WTC11 (cell line): ENCODE measurements at regions not wholly inside any gene's neighbourhood (a gene's known extent, or its start where the extent isn't known, plus 50 kb on each side); places are given as distances from the start of the nearest gene placed in this dataset.

Source experiments
- ATAC-seq: fragments of 200-7000 bp; cut with Tn5 transposase; 2 replicates; pipeline ENCODE4 v1.10.0; 2021; ENCODE audit warnings: mild to moderate bottlenecking, moderate library complexity
- CTCF ChIA-PET: fragments of 300-600 bp; sonication (Branson Sonifier 250); formaldehyde crosslinking; loops from one replicate; lab custom pipeline; 2021; ENCODE audit warnings: antibody characterized with exemption; lab: Charles Lee
- POLR2A ChIA-PET: fragments of 350-600 bp; sonication (Branson Sonifier 250); formaldehyde crosslinking; loops from one replicate; lab custom pipeline; 2021; ENCODE audit warnings: antibody characterized with exemption; lab: Charles Lee
- DNase-seq: peaks from one replicate; pipeline ENCODE4 v3.0.0; 2021; ENCODE audit warnings: low spot score
- H3K27ac Mint-ChIP-seq: 2 replicates; pipeline ENCODE4 v1.8.0; 2021; ENCODE audit warnings: mixed read lengths
- H3K27me3 Mint-ChIP-seq: 2 replicates; pipeline ENCODE4 v1.8.0; 2021; ENCODE audit warnings: low read depth, mild to moderate bottlenecking, moderate library complexity, mixed read lengths
- H3K36me3 Mint-ChIP-seq: 2 replicates; pipeline ENCODE4 v1.8.0; 2021; ENCODE audit warnings: mixed read lengths
- H3K4me1 Mint-ChIP-seq: 2 replicates; pipeline ENCODE4 v1.8.0; 2022; ENCODE audit warnings: mixed read lengths
- H3K4me3 Mint-ChIP-seq: 2 replicates; pipeline ENCODE4 v1.8.0; 2021; ENCODE audit warnings: mild to moderate bottlenecking, moderate library complexity, mixed read lengths
- H3K9me3 Mint-ChIP-seq: 2 replicates; pipeline ENCODE4 v1.8.0; 2021; ENCODE audit warnings: mixed read lengths
- CBFB ChIP-seq: sonication (generic); formaldehyde crosslinking; IDR thresholded peaks from 2 replicates; pipeline ENCODE4 v1.8.1; 2022; ENCODE audit warnings: mild to moderate bottlenecking, low read depth, missing genetic modification reagents
- ELF4 ChIP-seq: sonication (generic); formaldehyde crosslinking; IDR thresholded peaks from 2 replicates; pipeline ENCODE4 v1.8.1; 2022; ENCODE audit warnings: low read depth, mild to moderate bottlenecking, moderate library complexity, missing genetic modification reagents
- HMGA2 ChIP-seq: fragments of 250-450 bp; sonication (Bioruptor Pico); IDR thresholded peaks from 2 replicates; pipeline ENCODE4 v1.4.0; 2021; ENCODE audit warnings: mild to moderate bottlenecking, moderate library complexity
- IRF2 ChIP-seq: sonication (generic); formaldehyde crosslinking; IDR thresholded peaks from 2 replicates; pipeline ENCODE4 v1.8.0; 2022; ENCODE audit warnings: low read depth, missing genetic modification reagents, borderline replicate concordance
- JUN ChIP-seq: sonication (generic); formaldehyde crosslinking; IDR thresholded peaks from 2 replicates; pipeline ENCODE4 v1.8.0; 2023; ENCODE audit warnings: mild to moderate bottlenecking, missing genetic modification reagents
- NFATC4 ChIP-seq: fragments of 250-450 bp; sonication (Bioruptor Pico); IDR thresholded peaks from 2 replicates; pipeline ENCODE4 v1.9.0; 2021; ENCODE audit warnings: mild to moderate bottlenecking
- NFE2L1 ChIP-seq: sonication (generic); formaldehyde crosslinking; IDR thresholded peaks from 2 replicates; pipeline ENCODE4 v1.8.1; 2023; ENCODE audit warnings: missing genetic modification reagents
- OVOL2 ChIP-seq: fragments of 250-450 bp; sonication (Bioruptor Pico); IDR thresholded peaks from 2 replicates; pipeline ENCODE4 v1.9.0; 2021; ENCODE audit warnings: mild to moderate bottlenecking, borderline replicate concordance
- PRRX2 ChIP-seq: fragments of 250-450 bp; sonication (Bioruptor Pico); IDR thresholded peaks from 2 replicates; pipeline ENCODE4 v1.8.0; 2021; ENCODE audit warnings: mild to moderate bottlenecking
- SMAD4 ChIP-seq: sonication (generic); formaldehyde crosslinking; IDR thresholded peaks from 2 replicates; pipeline ENCODE4 v1.8.0; 2022; ENCODE audit warnings: mild to moderate bottlenecking, missing genetic modification reagents
- SOX15 ChIP-seq: fragments of 250-450 bp; sonication (Bioruptor Pico); IDR thresholded peaks from 2 replicates; pipeline ENCODE4 v1.9.0; 2021; ENCODE audit warnings: mild to moderate bottlenecking
- TP53 ChIP-seq: sonication (generic); formaldehyde crosslinking; IDR thresholded peaks from 2 replicates; pipeline ENCODE4 v1.8.1; 2023; ENCODE audit warnings: mild to moderate bottlenecking, missing genetic modification reagents
- ZNF317 ChIP-seq: sonication (generic); formaldehyde crosslinking; IDR thresholded peaks from 2 replicates; pipeline ENCODE4 v1.8.1; 2023; ENCODE audit warnings: low read depth, mild to moderate bottlenecking, moderate library complexity, missing genetic modification reagents, borderline replicate concordance
- ZNF423 ChIP-seq: fragments of 250-450 bp; sonication (Bioruptor Pico); IDR thresholded peaks from 2 replicates; pipeline ENCODE4 v2.1.2; 2022; ENCODE audit warnings: mild to moderate bottlenecking, moderate library complexity
- TF ChIP-seq, protein P1 (sequence below): sonication (generic); formaldehyde crosslinking; IDR thresholded peaks from 2 replicates; pipeline ENCODE4 v1.8.1; 2022; ENCODE audit warnings: low read depth, mild to moderate bottlenecking, moderate library complexity, missing genetic modification reagents, borderline replicate concordance
- TF ChIP-seq, protein P2 (sequence below): fragments of 250-450 bp; sonication (Bioruptor Pico); conservative IDR thresholded peaks from 2 replicates; pipeline ENCODE4 v1.9.0; 2021; ENCODE audit warnings: mild to moderate bottlenecking
- TF ChIP-seq, protein P3 (sequence below): fragments of 250-450 bp; sonication (Bioruptor Pico); IDR thresholded peaks from 2 replicates; pipeline ENCODE4 v1.9.0; 2021; ENCODE audit warnings: moderate library complexity, mild to moderate bottlenecking, inconsistent platforms, borderline replicate concordance
- TF ChIP-seq, protein P4 (sequence below): sonication (generic); formaldehyde crosslinking; IDR thresholded peaks from 2 replicates; pipeline ENCODE4 v1.8.0; 2023; ENCODE audit warnings: missing genetic modification reagents

DNA sequence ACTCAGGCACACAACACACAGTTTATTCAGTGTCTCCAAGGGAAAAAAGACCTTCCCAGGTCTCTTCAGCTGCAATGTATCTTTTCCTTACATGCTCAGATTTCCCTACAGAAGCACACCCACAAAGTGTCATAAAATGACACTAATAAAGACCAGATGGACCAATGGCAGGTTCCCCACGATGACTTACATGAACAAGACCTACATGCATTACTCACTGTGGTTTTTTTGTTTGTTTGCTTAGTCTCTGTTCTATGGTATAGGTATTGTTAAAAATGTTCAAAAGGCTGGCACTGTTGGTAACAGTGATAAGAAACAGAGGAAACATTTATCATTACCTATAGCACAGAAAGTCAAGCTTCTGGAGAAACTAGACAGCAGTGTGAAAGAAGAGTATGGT is 318.2 kb upstream of the TMCO5A start:
- DNase-seq (no peak), ATAC-seq (no peak)
- Mint-ChIP-seq H3K4me3 (no peak overlapping the region), H3K36me3 (no peaks in the 10 kb centered on the region), H3K27ac (no peak overlapping the region), H3K4me1 (peaks cover 10% of the 10 kb centered on the region; the same call in 1 of the 2 replicates), H3K9me3 (peaks cover 13% of the 10 kb centered on the region), H3K27me3 (peaks cover 18% of the 10 kb centered on the region)
- ChIA-PET CTCF (no interaction called here), POLR2A (interaction anchor here (0.6 kb wide), 1 partner anchor 248 kb away, joined by 4 read pairs; no protein-coding TSS in a partner anchor)
- TF ChIP-seq PRRX2 (CRISPR knock-in tag) (no peak), SOX15 (no peak)

DNA sequence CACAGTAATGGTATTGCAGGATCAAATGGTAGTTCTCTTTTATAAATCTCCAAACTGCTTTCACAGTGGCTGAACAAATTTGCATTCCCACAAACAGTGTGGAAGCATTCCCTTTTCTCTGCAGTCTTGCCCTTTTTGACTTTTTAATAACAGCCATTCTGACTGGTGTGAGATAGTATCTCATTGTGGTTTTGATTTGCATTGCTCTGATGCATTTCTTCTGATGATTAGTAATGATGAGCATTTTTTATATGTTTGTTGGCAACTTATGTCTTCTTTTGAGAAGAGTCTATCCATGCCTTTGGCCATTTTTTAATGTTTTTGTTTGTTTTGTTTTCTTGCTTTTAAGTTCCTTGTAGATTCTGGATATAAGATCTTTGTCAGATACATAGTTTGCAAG is 316.1 kb upstream of the TMCO5A start:
- H3K27me3 Mint-ChIP-seq: peaks cover 3% of the 10 kb centered on the region

DNA sequence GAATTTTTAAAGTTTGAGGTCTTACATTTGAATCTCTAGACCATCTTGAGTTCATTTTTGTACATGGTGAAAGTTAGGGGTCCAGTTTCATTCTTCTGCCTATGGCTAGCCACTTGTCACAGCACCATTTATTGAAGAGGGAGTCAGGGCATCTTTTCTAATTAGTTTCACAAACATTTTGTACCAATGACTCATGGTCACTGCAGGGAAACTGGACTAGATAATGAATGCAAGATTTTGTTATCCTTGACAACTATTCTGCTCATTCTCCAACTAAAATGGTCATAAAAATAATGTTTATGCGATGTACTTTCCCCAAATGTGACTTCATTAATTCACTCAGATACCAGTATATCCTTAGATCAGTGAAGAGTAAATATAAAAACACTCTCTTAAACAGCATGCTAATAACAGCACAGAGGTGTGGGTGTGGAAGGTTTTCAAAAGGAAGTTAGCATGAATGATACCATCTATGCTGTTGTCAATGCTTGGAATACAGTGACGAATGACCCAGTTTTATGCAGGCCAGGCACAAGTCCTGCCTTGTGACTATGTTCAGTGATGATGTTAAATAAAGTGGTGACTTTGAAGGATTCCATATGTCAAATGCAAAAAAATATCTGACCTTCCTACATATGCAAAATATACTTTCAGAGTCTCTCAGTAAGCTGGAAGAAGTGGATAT is 314.9 kb upstream of the TMCO5A start:
- H3K4me1 Mint-ChIP-seq: peaks cover 5% of the 10 kb centered on the region; the same call in 1 of the 2 replicates
- no peak for ATAC-seq
- H3K9me3 Mint-ChIP-seq: peaks cover 13% of the 10 kb centered on the region
- TF ChIP-seq SOX15: no peak
- TF ChIP-seq, protein P1, sequence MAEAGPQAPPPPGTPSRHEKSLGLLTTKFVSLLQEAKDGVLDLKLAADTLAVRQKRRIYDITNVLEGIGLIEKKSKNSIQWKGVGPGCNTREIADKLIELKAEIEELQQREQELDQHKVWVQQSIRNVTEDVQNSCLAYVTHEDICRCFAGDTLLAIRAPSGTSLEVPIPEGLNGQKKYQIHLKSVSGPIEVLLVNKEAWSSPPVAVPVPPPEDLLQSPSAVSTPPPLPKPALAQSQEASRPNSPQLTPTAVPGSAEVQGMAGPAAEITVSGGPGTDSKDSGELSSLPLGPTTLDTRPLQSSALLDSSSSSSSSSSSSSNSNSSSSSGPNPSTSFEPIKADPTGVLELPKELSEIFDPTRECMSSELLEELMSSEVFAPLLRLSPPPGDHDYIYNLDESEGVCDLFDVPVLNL (CRISPR knock-in tag): no peak
- TF ChIP-seq, protein P2, sequence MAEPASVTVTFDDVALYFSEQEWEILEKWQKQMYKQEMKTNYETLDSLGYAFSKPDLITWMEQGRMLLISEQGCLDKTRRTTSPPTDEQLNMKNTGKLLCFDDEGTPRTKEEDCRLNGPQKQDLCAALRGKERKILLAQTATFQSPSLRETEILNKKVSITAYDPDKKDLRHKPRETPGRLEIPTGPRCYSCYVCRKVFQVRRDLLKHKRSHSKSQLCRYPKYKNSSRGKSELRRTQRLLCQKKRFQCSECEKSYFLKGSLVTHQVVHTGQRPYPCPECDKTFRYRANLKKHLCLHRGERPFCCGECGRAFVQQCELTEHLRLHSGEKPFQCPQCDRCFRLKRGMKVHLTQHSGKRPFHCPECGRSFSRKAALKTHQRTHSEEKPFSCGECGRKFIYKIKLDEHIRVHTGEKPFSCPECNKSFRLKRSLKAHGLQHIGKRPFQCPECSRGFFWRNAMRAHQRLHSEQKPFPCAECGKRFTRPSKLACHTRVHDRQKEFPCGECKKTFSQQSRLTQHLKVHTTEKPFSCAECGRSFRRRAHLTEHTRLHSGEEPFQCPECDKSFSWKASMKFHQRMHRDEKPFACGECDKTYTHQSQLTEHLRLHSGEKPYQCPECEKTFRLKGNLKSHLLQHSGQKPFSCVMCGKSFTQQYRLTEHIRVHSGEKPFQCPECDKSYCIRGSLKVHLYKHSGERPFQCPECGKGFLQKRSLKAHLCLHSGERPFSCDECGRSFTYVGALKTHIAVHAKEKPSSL (CRISPR knock-in tag): no peak
- no peak for TF ChIP-seq ZNF317 (CRISPR knock-in tag)
- TF ChIP-seq ZNF423 (CRISPR knock-in tag): no peak
- no peak for TF ChIP-seq ELF4
- no peak for TF ChIP-seq NFE2L1 (CRISPR knock-in tag)
- TF ChIP-seq HMGA2: no peak
- TF ChIP-seq, protein P3, sequence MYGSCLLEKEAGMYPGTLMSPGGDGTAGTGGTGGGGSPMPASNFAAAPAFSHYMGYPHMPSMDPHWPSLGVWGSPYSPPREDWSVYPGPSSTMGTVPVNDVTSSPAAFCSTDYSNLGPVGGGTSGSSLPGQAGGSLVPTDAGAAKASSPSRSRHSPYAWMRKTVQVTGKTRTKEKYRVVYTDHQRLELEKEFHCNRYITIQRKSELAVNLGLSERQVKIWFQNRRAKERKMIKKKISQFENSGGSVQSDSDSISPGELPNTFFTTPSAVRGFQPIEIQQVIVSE (CRISPR knock-in tag): no peak
- ChIA-PET POLR2A (no interaction called here), CTCF (no interaction called here)
- H3K36me3 Mint-ChIP-seq: no peaks in the 10 kb centered on the region
- no peaks in the 10 kb centered on the region; the same call in 1 of the 2 replicates for H3K27me3 Mint-ChIP-seq
- H3K27ac Mint-ChIP-seq: no peak overlapping the region
- DNase-seq: no peak
- no peak overlapping the region for H3K4me3 Mint-ChIP-seq

More for the DNA sequence above, 316.1 kb upstream of the TMCO5A start:
- H3K27ac Mint-ChIP-seq: no peak overlapping the region
- peaks cover 5% of the 10 kb centered on the region; the same call in 1 of the 2 replicates for H3K4me1 Mint-ChIP-seq
- H3K4me3 Mint-ChIP-seq: no peak overlapping the region
- TF ChIP-seq TP53 (CRISPR knock-in tag) (no peak), JUN (no peak), OVOL2 (CRISPR knock-in tag) (no peak), NFATC4 (no peak), SMAD4 (no peak), IRF2 (CRISPR knock-in tag) (no peak), CBFB (no peak), PRRX2 (CRISPR knock-in tag) (no peak)
- TF ChIP-seq, protein P4, sequence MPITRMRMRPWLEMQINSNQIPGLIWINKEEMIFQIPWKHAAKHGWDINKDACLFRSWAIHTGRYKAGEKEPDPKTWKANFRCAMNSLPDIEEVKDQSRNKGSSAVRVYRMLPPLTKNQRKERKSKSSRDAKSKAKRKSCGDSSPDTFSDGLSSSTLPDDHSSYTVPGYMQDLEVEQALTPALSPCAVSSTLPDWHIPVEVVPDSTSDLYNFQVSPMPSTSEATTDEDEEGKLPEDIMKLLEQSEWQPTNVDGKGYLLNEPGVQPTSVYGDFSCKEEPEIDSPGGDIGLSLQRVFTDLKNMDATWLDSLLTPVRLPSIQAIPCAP (CRISPR knock-in tag): no peak
- DNase-seq (no peak), ATAC-seq (no peak)
- CTCF ChIA-PET: no interaction called here
- H3K36me3 Mint-ChIP-seq: no peaks in the 10 kb centered on the region
- peaks cover 13% of the 10 kb centered on the region for H3K9me3 Mint-ChIP-seq
- POLR2A ChIA-PET: no interaction called here
